Keratinocyte (primary cell): ENCODE measurements at regions not wholly inside any gene's neighbourhood (a gene's known extent, or its start where the extent isn't known, plus 50 kb on each side); places are given as distances from the start of the nearest gene placed in this dataset.

Experiments
- DNase-seq: peaks from one replicate; pipeline ENCODE4 v3.0.0-alpha.2; 2011; ENCODE audit warnings: low read depth, missing footprints, low spot score
- FAIRE-seq: peaks from 2 replicates; lab custom pipeline; 2011; peaks lifted over from hg19 to GRCh38; lab: Jason Lieb, UNC
- H2AFZ ChIP-seq: 2 replicates; pipeline ENCODE4 v1.6.0; 2012; ENCODE audit warnings: low read length, control low read depth, inconsistent platforms; ENCODE audit not compliant: control insufficient read depth
- H3K27ac ChIP-seq: 2 replicates; pipeline ENCODE4 v1.5.1; 2011; ENCODE audit warnings: low read length; ENCODE audit not compliant: control insufficient read depth, insufficient read depth
- H3K27me3 ChIP-seq: 3 replicates; pipeline ENCODE4 v1.6.0; 2011; ENCODE audit warnings: low read length; ENCODE audit not compliant: control insufficient read depth, insufficient read depth; ENCODE audit errors: extremely low read depth
- H3K36me3 ChIP-seq, 2 experiments: 2 replicates in 1 of 2; 3 replicates in 1 of 2; pipeline ENCODE4 v1.5.1; 2011; ENCODE audit warnings: low read length in 2 of 2, mild to moderate bottlenecking in 1 of 2; ENCODE audit not compliant: control insufficient read depth in 2 of 2, insufficient read depth in 2 of 2; ENCODE audit errors: extremely low read depth in 1 of 2
- H3K4me1 ChIP-seq: 3 replicates; pipeline ENCODE4 v1.5.1; 2011; ENCODE audit warnings: low read length; ENCODE audit not compliant: control insufficient read depth, insufficient read depth; ENCODE audit errors: extremely low read depth
- H3K4me2 ChIP-seq: 3 replicates; pipeline ENCODE4 v1.6.0; 2011; ENCODE audit warnings: low read depth, low read length; ENCODE audit not compliant: control insufficient read depth, insufficient read depth; ENCODE audit errors: extremely low read depth
- H3K4me3 ChIP-seq, 3 experiments: fragments of 200-600 bp in 1 of 3; sonication (generic) in 1 of 3; 2 replicates in 2 of 3; 3 replicates in 1 of 3; pipeline ENCODE4 v1.5.1; 2011 to 2016; ENCODE audit warnings: low read length in 3 of 3, mild to moderate bottlenecking in 3 of 3, control low read depth in 2 of 3, inconsistent platforms in 1 of 3, low read depth in 1 of 3, mixed read lengths in 1 of 3, mixed run types in 1 of 3, moderate library complexity in 1 of 3; ENCODE audit not compliant: control insufficient read depth in 2 of 3, insufficient read depth in 2 of 3; ENCODE audit errors: extremely low read depth in 1 of 3
- H3K79me2 ChIP-seq: 2 replicates; pipeline ENCODE4 v1.6.0; 2012; ENCODE audit warnings: low read length; ENCODE audit not compliant: control insufficient read depth, insufficient read depth
- H3K9ac ChIP-seq: 3 replicates; pipeline ENCODE4 v1.6.0; 2011; ENCODE audit warnings: low read length; ENCODE audit not compliant: control insufficient read depth, insufficient read depth; ENCODE audit errors: extremely low read depth
- H3K9me1 ChIP-seq: 3 replicates; pipeline ENCODE4 v1.6.0; 2011; ENCODE audit warnings: low read length; ENCODE audit not compliant: control insufficient read depth, insufficient read depth; ENCODE audit errors: extremely low read depth
- H3K9me3 ChIP-seq: 2 replicates; pipeline ENCODE4 v1.5.1; 2012; ENCODE audit warnings: low read depth, low read length; ENCODE audit not compliant: control insufficient read depth
- H4K20me1 ChIP-seq: 3 replicates; pipeline ENCODE4 v1.6.0; 2011; ENCODE audit warnings: low read length; ENCODE audit not compliant: control insufficient read depth, insufficient read depth; ENCODE audit errors: extremely low read depth
- CTCF ChIP-seq, 3 experiments: IDR thresholded peaks in 1 of 3; conservative IDR thresholded peaks in 1 of 3; optimal IDR thresholded peaks in 1 of 3; 2 replicates in 2 of 3; 3 replicates in 1 of 3; pipeline versions ENCODE3 to v1.5.1; 2011; ENCODE audit warnings: low read length in 3 of 3, mild to moderate bottlenecking in 3 of 3, moderate library complexity in 2 of 3, control low read depth in 1 of 3, inconsistent platforms in 1 of 3; ENCODE audit not compliant: insufficient read depth in 2 of 3; ENCODE audit errors: extremely low read depth in 1 of 3
- EZH2 ChIP-seq: IDR thresholded peaks from one replicate; pipeline ENCODE4 v1.6.1; 2012; ENCODE audit warnings: inconsistent platforms, mild to moderate bottlenecking, low read length, moderate library complexity
- dilution Hi-C: fragments of 300-500 bp; cut with MboI; formaldehyde crosslinking; loops from one replicate; pipeline ENCODE4 v1.7.0; 2020; ENCODE audit warnings: low sequenced_read_pairs; ENCODE audit not compliant: extremely low pct_ligation_motif_present

- H3K36me3 ChIP-seq: no peaks in the 10 kb centered on the region
- H3K79me2 ChIP-seq: no peaks in the 10 kb centered on the region
- H3K27me3 ChIP-seq: no peaks in the 10 kb centered on the region
- H3K4me2 ChIP-seq: no peak overlapping the region
- H3K9ac ChIP-seq: no peak overlapping the region
- H3K27ac ChIP-seq: no peak overlapping the region
- no peak overlapping the region for H3K4me3 ChIP-seq
- TF ChIP-seq EZH2 (no peak), CTCF (optimal IDR thresholded peaks at IDR 0.05 in 1 of 3, IDR thresholded peaks at IDR 0.05 in 1 of 3, conservative IDR thresholded peaks at IDR 0.05 in 1 of 3; ENCODE audit: extremely low read depth in 1 of 3, insufficient read depth in 2 of 3, low read length in 3 of 3) (no peak)
- no peak overlapping the region for H2AFZ ChIP-seq
- FAIRE-seq (no peak), DNase-seq (no peak)
- dilution Hi-C loops: no loop called here
- H4K20me1 ChIP-seq: no peaks in the 10 kb centered on the region
- H3K9me1 ChIP-seq: no peaks in the 10 kb centered on the region
- no peaks in the 10 kb centered on the region for H3K9me3 ChIP-seq
- H3K4me1 ChIP-seq: no peaks in the 10 kb centered on the region
Measured at GRCh38 chr1:78385744-78386462, 104.9 kb upstream of the PTGFR start.

- no peak overlapping the region for H2AFZ ChIP-seq
- FAIRE-seq (no peak), DNase-seq (no peak)
- dilution Hi-C loops: no loop called here
- no peaks in the 10 kb centered on the region for H4K20me1 ChIP-seq
- no peak for TF ChIP-seq EZH2
- TF ChIP-seq CTCF (optimal IDR thresholded peaks at IDR 0.05 in 1 of 3, IDR thresholded peaks at IDR 0.05 in 1 of 3, conservative IDR thresholded peaks at IDR 0.05 in 1 of 3; ENCODE audit: extremely low read depth in 1 of 3, insufficient read depth in 2 of 3, low read length in 3 of 3): no peak
- no peak overlapping the region for H3K4me2 ChIP-seq
- H3K27me3 ChIP-seq: no peaks in the 10 kb centered on the region
- no peaks in the 10 kb centered on the region for H3K4me1 ChIP-seq
- H3K9ac ChIP-seq: no peak overlapping the region
- no peak overlapping the region for H3K27ac ChIP-seq
- no peaks in the 10 kb centered on the region for H3K9me3 ChIP-seq
- no peak overlapping the region for H3K4me3 ChIP-seq
- H3K9me1 ChIP-seq: no peaks in the 10 kb centered on the region
- no peaks in the 10 kb centered on the region for H3K36me3 ChIP-seq
- H3K79me2 ChIP-seq: no peaks in the 10 kb centered on the region
Measured at GRCh38 chr1:78387201-78387600, 103.6 kb upstream of the PTGFR start.
